ENCODE measurements at regions not wholly inside any gene's neighbourhood (a gene's known extent, or its start where the extent isn't known, plus 50 kb on each side); places are given as distances from the start of the nearest gene placed in this dataset.

DNA sequence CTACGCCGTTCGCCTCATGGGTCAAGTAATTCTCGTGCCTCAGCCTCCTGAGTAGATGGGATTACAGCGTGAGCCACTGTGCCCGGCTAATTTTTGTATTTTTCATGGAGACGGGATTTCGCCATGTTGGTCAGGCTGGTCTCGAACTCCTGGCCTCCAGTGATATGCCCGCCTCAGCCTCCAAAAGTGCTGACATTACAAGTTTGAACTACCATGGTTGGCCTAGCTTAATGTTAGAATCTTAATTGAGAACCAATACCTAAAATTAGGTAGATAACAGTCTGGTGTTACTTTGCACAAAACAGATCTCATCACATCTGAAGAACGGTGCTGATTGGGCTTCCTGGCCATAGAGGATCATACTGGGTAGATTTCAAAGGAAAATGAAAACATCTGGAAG lies 184.9 kb downstream of the VEGFC start:
- H3K9me3 ChIP-seq (replicated peaks; ENCODE audit: insufficient read depth, low read length), result no peaks in the 10 kb centered on the region

DNA sequence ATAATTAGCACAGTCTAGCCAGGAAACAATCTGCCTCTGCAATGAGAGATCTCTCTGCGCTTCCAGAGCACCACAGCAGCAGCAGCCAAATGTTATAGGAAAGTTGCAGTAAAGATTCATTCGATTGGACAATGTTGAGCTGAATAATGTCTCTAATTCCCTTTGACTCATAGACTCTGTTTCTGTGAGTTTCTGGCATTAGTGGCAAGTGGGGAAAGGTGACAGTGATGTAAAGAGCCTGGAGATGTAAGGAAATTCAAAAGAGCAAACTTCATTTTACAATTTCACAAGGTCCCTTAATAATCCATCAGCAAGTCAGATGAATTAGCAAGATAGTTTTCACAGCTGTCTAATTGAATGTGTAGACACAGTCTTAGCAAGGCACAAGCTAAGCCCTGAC lies 184.4 kb downstream of the VEGFC start:
- Histone ChIP-seq H3K4me2 (ENCODE audit: low read depth, low read length) (no peak overlapping the region), H2AFZ (ENCODE audit: low read length) (no peak overlapping the region), H3K27ac (ENCODE audit: low read length) (no peak overlapping the region), H3K9ac (ENCODE audit: low read length) (no peak overlapping the region), H4K20me1 (ENCODE audit: insufficient read depth, low read length) (no peaks in the 10 kb centered on the region), H3K4me1 (ENCODE audit: low read length) (peaks cover 6% of the 10 kb centered on the region; the same call in 1 of the 2 replicates), H3K36me3 (replicated peaks; ENCODE audit: insufficient read depth, low read length) (no peaks in the 10 kb centered on the region), H3K9me2 (replicated peaks; ENCODE audit: insufficient read depth, low read length) (no peaks in the 10 kb centered on the region), H3F3A (ENCODE audit: insufficient read depth, low read length) (no peaks in the 10 kb centered on the region), H3K27me3 (replicated peaks; ENCODE audit: insufficient read depth, low read length) (no peaks in the 10 kb centered on the region), H3K79me2 (ENCODE audit: low read length) (no peaks in the 10 kb centered on the region), H3K4me3 (ENCODE audit: low read length) (no peak overlapping the region), H3K9me3 (replicated peaks; ENCODE audit: insufficient read depth, low read length) (no peaks in the 10 kb centered on the region)
- TF ChIP-seq, protein P1, sequence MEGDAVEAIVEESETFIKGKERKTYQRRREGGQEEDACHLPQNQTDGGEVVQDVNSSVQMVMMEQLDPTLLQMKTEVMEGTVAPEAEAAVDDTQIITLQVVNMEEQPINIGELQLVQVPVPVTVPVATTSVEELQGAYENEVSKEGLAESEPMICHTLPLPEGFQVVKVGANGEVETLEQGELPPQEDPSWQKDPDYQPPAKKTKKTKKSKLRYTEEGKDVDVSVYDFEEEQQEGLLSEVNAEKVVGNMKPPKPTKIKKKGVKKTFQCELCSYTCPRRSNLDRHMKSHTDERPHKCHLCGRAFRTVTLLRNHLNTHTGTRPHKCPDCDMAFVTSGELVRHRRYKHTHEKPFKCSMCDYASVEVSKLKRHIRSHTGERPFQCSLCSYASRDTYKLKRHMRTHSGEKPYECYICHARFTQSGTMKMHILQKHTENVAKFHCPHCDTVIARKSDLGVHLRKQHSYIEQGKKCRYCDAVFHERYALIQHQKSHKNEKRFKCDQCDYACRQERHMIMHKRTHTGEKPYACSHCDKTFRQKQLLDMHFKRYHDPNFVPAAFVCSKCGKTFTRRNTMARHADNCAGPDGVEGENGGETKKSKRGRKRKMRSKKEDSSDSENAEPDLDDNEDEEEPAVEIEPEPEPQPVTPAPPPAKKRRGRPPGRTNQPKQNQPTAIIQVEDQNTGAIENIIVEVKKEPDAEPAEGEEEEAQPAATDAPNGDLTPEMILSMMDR (IDR thresholded peaks at IDR 0.05; ENCODE audit: low read length), result no peak
- no peak for TF ChIP-seq EZH2 (optimal IDR thresholded peaks at IDR 0.05; ENCODE audit: low read depth, low read length)
- no peak for TF ChIP-seq EZH2phosphoT487 (IDR thresholded peaks at IDR 0.05; ENCODE audit: low read length)
- DNase-seq, result no peak

More for the DNA sequence above, 184.9 kb downstream of the VEGFC start:
- TF ChIP-seq EZH2phosphoT487 (IDR thresholded peaks at IDR 0.05; ENCODE audit: low read length) (no peak), EZH2 (optimal IDR thresholded peaks at IDR 0.05; ENCODE audit: low read depth, low read length) (no peak)
- TF ChIP-seq, protein P1 (IDR thresholded peaks at IDR 0.05; ENCODE audit: low read length), result no peak
- H3F3A ChIP-seq (ENCODE audit: insufficient read depth, low read length), result no peaks in the 10 kb centered on the region
- H3K4me2 ChIP-seq (ENCODE audit: low read depth, low read length), result no peak overlapping the region
- no peaks in the 10 kb centered on the region for H4K20me1 ChIP-seq (ENCODE audit: insufficient read depth, low read length)
- peaks cover 6% of the 10 kb centered on the region; the same call in 1 of the 2 replicates for H3K4me1 ChIP-seq (ENCODE audit: low read length)
- no peak for DNase-seq
- H3K9me2 ChIP-seq (replicated peaks; ENCODE audit: insufficient read depth, low read length), result no peaks in the 10 kb centered on the region
- no peaks in the 10 kb centered on the region for H3K36me3 ChIP-seq (replicated peaks; ENCODE audit: insufficient read depth, low read length)
- no peak overlapping the region for H3K9ac ChIP-seq (ENCODE audit: low read length)
- no peaks in the 10 kb centered on the region for H3K27me3 ChIP-seq (replicated peaks; ENCODE audit: insufficient read depth, low read length)
- no peaks in the 10 kb centered on the region for H3K79me2 ChIP-seq (ENCODE audit: low read length)
- H3K4me3 ChIP-seq (ENCODE audit: low read length), result no peak overlapping the region
- H3K27ac ChIP-seq (ENCODE audit: low read length), result no peak overlapping the region
- H2AFZ ChIP-seq (ENCODE audit: low read length), result no peak overlapping the region

DNA sequence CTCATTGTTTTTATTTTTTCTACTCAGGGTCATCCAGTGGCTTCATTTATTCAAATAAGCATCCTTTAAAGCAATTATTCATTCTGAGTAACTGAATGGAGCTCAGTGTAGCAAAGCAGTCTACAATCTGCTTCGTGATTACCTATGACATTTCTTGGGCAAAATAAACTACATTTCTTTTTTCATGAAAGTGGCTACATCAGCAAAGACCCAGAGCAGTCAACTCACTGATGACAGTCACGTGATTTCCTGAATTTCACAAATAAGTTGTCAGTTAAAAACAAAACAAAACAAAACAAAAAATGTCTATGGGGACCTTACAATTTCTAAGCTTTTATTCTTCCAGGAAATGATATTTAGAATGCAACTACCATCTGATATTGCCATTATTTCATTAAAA lies 182.1 kb downstream of the VEGFC start:
- Histone ChIP-seq H3K4me3 (ENCODE audit: low read length) (no peak overlapping the region), H3K79me2 (ENCODE audit: low read length) (no peaks in the 10 kb centered on the region), H3F3A (ENCODE audit: insufficient read depth, low read length) (no peaks in the 10 kb centered on the region), H3K4me1 (ENCODE audit: low read length) (peaks cover 6% of the 10 kb centered on the region; the same call in 1 of the 2 replicates), H4K20me1 (ENCODE audit: insufficient read depth, low read length) (no peaks in the 10 kb centered on the region), H2AFZ (ENCODE audit: low read length) (no peak overlapping the region), H3K9me3 (replicated peaks; ENCODE audit: insufficient read depth, low read length) (no peaks in the 10 kb centered on the region), H3K27ac (ENCODE audit: low read length) (no peak overlapping the region), H3K9me2 (replicated peaks; ENCODE audit: insufficient read depth, low read length) (no peaks in the 10 kb centered on the region), H3K36me3 (replicated peaks; ENCODE audit: insufficient read depth, low read length) (no peaks in the 10 kb centered on the region), H3K9ac (ENCODE audit: low read length) (no peak overlapping the region), H3K4me2 (ENCODE audit: low read depth, low read length) (no peak overlapping the region), H3K27me3 (replicated peaks; ENCODE audit: insufficient read depth, low read length) (no peaks in the 10 kb centered on the region)
- TF ChIP-seq EZH2phosphoT487 (IDR thresholded peaks at IDR 0.05; ENCODE audit: low read length), result no peak
- TF ChIP-seq, protein P1 (IDR thresholded peaks at IDR 0.05; ENCODE audit: low read length), result no peak
- no peak for TF ChIP-seq EZH2 (optimal IDR thresholded peaks at IDR 0.05; ENCODE audit: low read depth, low read length)
- DNase-seq, result peak; percentile 47
